ENCODE measurements at regions not wholly inside any gene's neighbourhood (a gene's known extent, or its start where the extent isn't known, plus 50 kb on each side); places are given as distances from the start of the nearest gene placed in this dataset.
"Not testable (repeated sequence)": the region's sequence is repeated elsewhere in the genome, so short reads cannot be mapped to it uniquely, and the experiment has no call there.

DNA sequence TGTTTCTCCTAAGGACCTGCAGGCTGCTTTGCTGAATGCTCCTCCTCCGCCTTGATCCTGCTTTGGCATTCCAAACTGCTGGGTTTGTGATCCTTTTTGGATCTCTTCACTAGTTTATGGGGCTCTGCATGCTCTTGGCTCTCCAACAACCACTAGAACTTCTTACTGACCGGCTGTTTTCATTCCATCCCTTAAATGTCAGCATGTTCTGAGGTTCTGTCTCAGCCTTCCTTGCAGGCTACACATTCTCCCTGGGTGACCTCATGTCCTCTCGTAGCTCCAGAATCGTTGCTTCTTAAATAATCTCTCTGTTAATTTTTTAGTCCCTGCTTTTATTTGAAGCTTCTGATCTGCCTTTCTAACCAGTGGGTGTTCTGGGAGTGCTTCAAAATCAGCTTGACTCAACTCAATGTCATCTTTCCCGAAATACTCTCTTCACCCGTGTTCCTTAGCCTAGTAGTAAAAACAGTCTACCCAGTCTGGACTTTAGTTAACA, 119.0 kb upstream of the HS3ST2 start:
- H3K4me3 ChIP-seq (ENCODE audit: low read depth in 2 of 2, low read length in 1 of 2), result no peak overlapping the region
- H3K4me2 ChIP-seq, result peak overlapping the region; percentile 21
- TF ChIP-seq YY1 (IDR thresholded peaks at IDR 0.05; ENCODE audit: low read depth) (no peak), TCF12 (IDR thresholded peaks at IDR 0.05) (no peak), EZH2phosphoT487 (IDR thresholded peaks at IDR 0.05; ENCODE audit: borderline replicate concordance, low read depth) (no peak), GATA2 (CRISPR knock-in tag; IDR thresholded peaks at IDR 0.05) (no peak), RXRA (IDR thresholded peaks at IDR 0.05; ENCODE audit: borderline replicate concordance, low read depth) (no peak)
- TF ChIP-seq, protein P1, sequence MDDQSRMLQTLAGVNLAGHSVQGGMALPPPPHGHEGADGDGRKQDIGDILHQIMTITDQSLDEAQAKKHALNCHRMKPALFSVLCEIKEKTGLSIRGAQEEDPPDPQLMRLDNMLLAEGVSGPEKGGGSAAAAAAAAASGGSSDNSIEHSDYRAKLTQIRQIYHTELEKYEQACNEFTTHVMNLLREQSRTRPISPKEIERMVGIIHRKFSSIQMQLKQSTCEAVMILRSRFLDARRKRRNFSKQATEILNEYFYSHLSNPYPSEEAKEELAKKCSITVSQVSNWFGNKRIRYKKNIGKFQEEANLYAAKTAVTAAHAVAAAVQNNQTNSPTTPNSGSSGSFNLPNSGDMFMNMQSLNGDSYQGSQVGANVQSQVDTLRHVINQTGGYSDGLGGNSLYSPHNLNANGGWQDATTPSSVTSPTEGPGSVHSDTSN (IDR thresholded peaks at IDR 0.05), result no peak
- TF ChIP-seq, protein P2, sequence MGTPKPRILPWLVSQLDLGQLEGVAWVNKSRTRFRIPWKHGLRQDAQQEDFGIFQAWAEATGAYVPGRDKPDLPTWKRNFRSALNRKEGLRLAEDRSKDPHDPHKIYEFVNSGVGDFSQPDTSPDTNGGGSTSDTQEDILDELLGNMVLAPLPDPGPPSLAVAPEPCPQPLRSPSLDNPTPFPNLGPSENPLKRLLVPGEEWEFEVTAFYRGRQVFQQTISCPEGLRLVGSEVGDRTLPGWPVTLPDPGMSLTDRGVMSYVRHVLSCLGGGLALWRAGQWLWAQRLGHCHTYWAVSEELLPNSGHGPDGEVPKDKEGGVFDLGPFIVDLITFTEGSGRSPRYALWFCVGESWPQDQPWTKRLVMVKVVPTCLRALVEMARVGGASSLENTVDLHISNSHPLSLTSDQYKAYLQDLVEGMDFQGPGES (IDR thresholded peaks at IDR 0.05; ENCODE audit: low read depth, low read length), result no peak
- TF ChIP-seq, protein P3, sequence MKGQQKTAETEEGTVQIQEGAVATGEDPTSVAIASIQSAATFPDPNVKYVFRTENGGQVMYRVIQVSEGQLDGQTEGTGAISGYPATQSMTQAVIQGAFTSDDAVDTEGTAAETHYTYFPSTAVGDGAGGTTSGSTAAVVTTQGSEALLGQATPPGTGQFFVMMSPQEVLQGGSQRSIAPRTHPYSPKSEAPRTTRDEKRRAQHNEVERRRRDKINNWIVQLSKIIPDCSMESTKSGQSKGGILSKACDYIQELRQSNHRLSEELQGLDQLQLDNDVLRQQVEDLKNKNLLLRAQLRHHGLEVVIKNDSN (IDR thresholded peaks at IDR 0.05; ENCODE audit: borderline replicate concordance, low read depth), result no peak
- no peaks in the 10 kb centered on the region for H3K4me1 ChIP-seq (ENCODE audit: control insufficient read depth in 1 of 2, insufficient read depth in 2 of 2, low read depth in 1 of 2, low read length in 1 of 2)
- H3K27ac ChIP-seq (ENCODE audit: low read depth in 2 of 2, low read length in 1 of 2), result no peak overlapping the region
- WGBS (ENCODE audit: low lambda C conversion rate), result 33% methylated on average over 6 of the region's 6 CpGs
- POLR2A ChIA-PET, result no interaction called here
- H2AFZ ChIP-seq (ENCODE audit: low read depth), result peak overlapping the region; percentile 10; the same call in 1 of the 2 replicates
- H3K27me3 ChIP-seq (ENCODE audit: insufficient read depth), result no peaks in the 10 kb centered on the region
- H3K9ac ChIP-seq, result no peak overlapping the region
- no peaks in the 10 kb centered on the region for H4K20me1 ChIP-seq (ENCODE audit: insufficient read depth)
- H3K79me2 ChIP-seq (ENCODE audit: insufficient read depth), result no peaks in the 10 kb centered on the region
- no peaks in the 10 kb centered on the region for H3K36me3 ChIP-seq (replicated peaks in 1 of 2; ENCODE audit: control insufficient read depth in 1 of 2, insufficient read depth in 2 of 2, low read length in 1 of 2)
- no peak for DNase-seq
- H3F3A ChIP-seq (replicated peaks; ENCODE audit: insufficient read depth), result no peaks in the 10 kb centered on the region
- CTCF ChIA-PET, result interaction anchor here (1.2 to 3.5 kb wide), 3 partner anchors 11 to 1127 kb away, joined by 3 to 14 read pairs (median 4); partner anchors contain the start of gene HS3ST2
- no peaks in the 10 kb centered on the region for H3K9me2 ChIP-seq
- H3K9me3 ChIP-seq, result no peaks in the 10 kb centered on the region

DNA sequence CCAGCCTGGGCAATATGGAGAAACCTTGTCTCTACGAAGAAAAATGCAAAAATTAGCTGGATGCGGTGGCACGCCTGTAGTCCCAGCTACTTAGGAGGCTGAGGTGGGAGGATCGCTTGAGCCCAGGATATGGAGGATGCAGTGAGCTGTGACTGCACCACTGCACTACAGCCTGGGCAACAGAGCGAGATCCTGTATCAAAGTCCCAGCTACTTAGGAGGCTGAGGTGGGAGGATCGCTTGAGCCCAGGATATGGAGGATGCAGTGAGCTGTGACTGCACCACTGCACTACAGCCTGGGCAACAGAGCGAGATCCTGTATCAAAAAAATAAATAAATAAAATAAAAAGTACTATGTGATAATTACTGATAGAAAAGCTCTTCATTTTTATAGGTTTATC, 118.2 kb upstream of the HS3ST2 start:
- WGBS (ENCODE audit: low lambda C conversion rate), result 53% methylated on average over 7 of the region's 7 CpGs
- not testable (repeated sequence) for H3K79me2 ChIP-seq (ENCODE audit: insufficient read depth); H4K20me1 ChIP-seq (ENCODE audit: insufficient read depth); H3K27ac ChIP-seq (ENCODE audit: low read depth in 2 of 2, low read length in 1 of 2); H3K4me2 ChIP-seq; DNase-seq; H3K27me3 ChIP-seq (ENCODE audit: insufficient read depth); H2AFZ ChIP-seq (ENCODE audit: low read depth); H3K9me2 ChIP-seq; H3K9me3 ChIP-seq; H3K4me1 ChIP-seq (ENCODE audit: control insufficient read depth in 1 of 2, insufficient read depth in 2 of 2, low read depth in 1 of 2, low read length in 1 of 2); H3F3A ChIP-seq (replicated peaks; ENCODE audit: insufficient read depth); H3K9ac ChIP-seq; H3K36me3 ChIP-seq (replicated peaks in 1 of 2; ENCODE audit: control insufficient read depth in 1 of 2, insufficient read depth in 2 of 2, low read length in 1 of 2); H3K4me3 ChIP-seq (ENCODE audit: low read depth in 2 of 2, low read length in 1 of 2)
- ChIA-PET CTCF (interaction anchor here (0.7 to 3.5 kb wide), 5 partner anchors 10 to 1128 kb away, joined by 3 to 14 read pairs (median 4); partner anchors contain the start of gene HS3ST2), POLR2A (interaction anchor here (0.7 kb wide), 1 partner anchor 1116 kb away, joined by 3 read pairs; no protein-coding TSS in a partner anchor)

All from SK-N-SH (cell line).